ENCODE measurements at regions not wholly inside any gene's neighbourhood (a gene's known extent, or its start where the extent isn't known, plus 50 kb on each side); places are given as distances from the start of the nearest gene placed in this dataset.

DNA sequence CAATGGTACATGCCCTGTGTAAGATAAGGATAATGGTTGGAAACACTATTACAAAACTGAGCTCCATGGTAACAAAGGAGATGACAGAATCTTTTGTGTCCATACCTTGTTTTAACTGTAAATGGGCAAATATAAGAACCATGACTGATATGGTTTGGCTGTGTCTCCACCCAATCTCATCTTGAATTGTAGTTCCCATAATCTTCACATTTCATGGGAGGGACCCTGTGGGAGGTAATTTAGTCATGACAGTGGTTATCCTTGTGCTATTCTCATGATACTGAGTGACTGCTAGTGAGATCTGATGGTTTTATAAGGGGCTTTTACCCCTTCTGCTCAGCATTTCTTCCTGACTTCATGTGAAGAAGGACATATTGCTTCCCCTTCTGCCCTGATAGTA is 211.7 kb upstream of the RGPD4 start:
- no peak overlapping the region for H3K23ac ChIP-seq (ENCODE audit: insufficient read length, low read depth, low read length)
- Mint-ChIP-seq H3K9me3 (peaks cover 41 to 43% of the 10 kb centered on the region in 2 experiments), H3K4me3 (no peak overlapping the region), H3K4me1 (no peaks in the 10 kb centered on the region), H3K27ac (no peak overlapping the region), H3K36me3 (ENCODE audit: insufficient read depth in 1 of 3, low read depth in 3 of 3) (peaks cover 4 to 23% (median 22%) of the 10 kb centered on the region in 3 experiments; a peak in 6 of 7 replicates), H3K27me3 (ENCODE audit: low read depth) (no peaks in the 10 kb centered on the region)
- H3K9me3 ChIP-seq (ENCODE audit: control insufficient read depth, low read depth, low read length) = peaks cover 20% of the 10 kb centered on the region
- H3K18ac ChIP-seq (ENCODE audit: insufficient read length, low read depth, low read length) = no peak overlapping the region
- no peak overlapping the region for H4K8ac ChIP-seq (replicated peaks; ENCODE audit: insufficient read length, low read depth, low read length)
- H4K91ac ChIP-seq (ENCODE audit: insufficient read length, low read depth, low read length) = no peak overlapping the region
- no peak overlapping the region for H3K56ac ChIP-seq (ENCODE audit: insufficient read length, low read depth, low read length)
- H3K79me1 ChIP-seq (ENCODE audit: insufficient read depth, low read depth, low read length, poor library complexity, severe bottlenecking) = no peaks in the 10 kb centered on the region
- no peaks in the 10 kb centered on the region for H3K23me2 ChIP-seq (ENCODE audit: insufficient read length, low read depth, low read length, poor library complexity, severe bottlenecking)
- TF ChIP-seq, protein P1, sequence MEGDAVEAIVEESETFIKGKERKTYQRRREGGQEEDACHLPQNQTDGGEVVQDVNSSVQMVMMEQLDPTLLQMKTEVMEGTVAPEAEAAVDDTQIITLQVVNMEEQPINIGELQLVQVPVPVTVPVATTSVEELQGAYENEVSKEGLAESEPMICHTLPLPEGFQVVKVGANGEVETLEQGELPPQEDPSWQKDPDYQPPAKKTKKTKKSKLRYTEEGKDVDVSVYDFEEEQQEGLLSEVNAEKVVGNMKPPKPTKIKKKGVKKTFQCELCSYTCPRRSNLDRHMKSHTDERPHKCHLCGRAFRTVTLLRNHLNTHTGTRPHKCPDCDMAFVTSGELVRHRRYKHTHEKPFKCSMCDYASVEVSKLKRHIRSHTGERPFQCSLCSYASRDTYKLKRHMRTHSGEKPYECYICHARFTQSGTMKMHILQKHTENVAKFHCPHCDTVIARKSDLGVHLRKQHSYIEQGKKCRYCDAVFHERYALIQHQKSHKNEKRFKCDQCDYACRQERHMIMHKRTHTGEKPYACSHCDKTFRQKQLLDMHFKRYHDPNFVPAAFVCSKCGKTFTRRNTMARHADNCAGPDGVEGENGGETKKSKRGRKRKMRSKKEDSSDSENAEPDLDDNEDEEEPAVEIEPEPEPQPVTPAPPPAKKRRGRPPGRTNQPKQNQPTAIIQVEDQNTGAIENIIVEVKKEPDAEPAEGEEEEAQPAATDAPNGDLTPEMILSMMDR (conservative IDR thresholded peaks at IDR 0.05) = no peak
- no peak overlapping the region for H2BK20ac ChIP-seq (ENCODE audit: low read depth, low read length, poor library complexity, severe bottlenecking)
- no peak overlapping the region for H3T11ph ChIP-seq (ENCODE audit: low read length)
- no peaks in the 10 kb centered on the region for H3K79me2 ChIP-seq (ENCODE audit: insufficient read depth, low read length)
- no peak overlapping the region for H3K14ac ChIP-seq (ENCODE audit: insufficient read depth, low read length)
- H4K20me1 ChIP-seq (ENCODE audit: control insufficient read depth, insufficient read depth, insufficient read length) = no peaks in the 10 kb centered on the region
- no peak overlapping the region for H2BK15ac ChIP-seq (ENCODE audit: low read depth, low read length)
- no peaks in the 10 kb centered on the region for H3K27me3 ChIP-seq (ENCODE audit: insufficient read depth, low read length)
- H3K9ac ChIP-seq (ENCODE audit: extremely low read depth, insufficient read length, low read length) = no peak overlapping the region
- H3K4me2 ChIP-seq (ENCODE audit: insufficient read depth, insufficient read length, low read length) = no peak overlapping the region
- H2BK120ac ChIP-seq (ENCODE audit: low read depth, low read length, poor library complexity, severe bottlenecking) = no peak overlapping the region
- H2BK5ac ChIP-seq (ENCODE audit: insufficient read length, low read length) = no peak overlapping the region
- DNase-seq = no peak
- no peak overlapping the region for H4K5ac ChIP-seq (ENCODE audit: insufficient read length, low read depth, low read length)
- H3K4me1 ChIP-seq (ENCODE audit: insufficient read depth, low read length) = no peaks in the 10 kb centered on the region
- no peak overlapping the region for H3K27ac ChIP-seq (ENCODE audit: insufficient read length, low read depth, low read length)
- no peak overlapping the region for H3K4ac ChIP-seq (ENCODE audit: low read depth, low read length)
- H2AK5ac ChIP-seq (ENCODE audit: insufficient read length, low read length) = no peak overlapping the region
- H2BK12ac ChIP-seq (ENCODE audit: insufficient read length, low read depth, low read length) = no peak overlapping the region
- H2AFZ ChIP-seq (ENCODE audit: low read length) = no peak overlapping the region

Data from H9 (cell line).